ENCODE measurements at regions not wholly inside any gene's neighbourhood (a gene's known extent, or its start where the extent isn't known, plus 50 kb on each side); places are given as distances from the start of the nearest gene placed in this dataset.

DNA sequence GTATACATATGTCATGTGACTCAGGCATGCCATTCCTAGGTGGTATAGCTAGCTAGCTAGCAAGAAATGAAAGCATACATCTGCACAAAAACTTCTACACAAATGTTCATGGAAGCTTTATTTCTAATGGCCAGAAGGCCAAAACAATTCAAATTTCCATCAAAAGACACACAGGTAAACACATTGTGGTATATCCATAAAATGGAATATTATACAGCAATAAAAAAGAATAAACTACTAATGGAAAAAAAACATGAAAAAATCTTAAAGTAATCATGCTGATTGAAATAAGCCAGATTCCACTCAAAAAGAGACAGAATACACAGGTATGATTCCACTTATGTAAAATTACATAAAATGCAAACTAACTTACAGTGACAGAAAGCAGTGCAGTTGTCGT lies 154.3 kb downstream of the MACC1 start:
- TF ChIP-seq CTCF (IDR thresholded peaks at IDR 0.05; ENCODE audit: insufficient read depth, low read depth, low read length), result no peak
- no peak for TF ChIP-seq EZH2 (IDR thresholded peaks at IDR 0.05; ENCODE audit: insufficient read depth, low read length)

Measured in astrocyte (in vitro differentiated cells and primary cell).